GM12865 (cell line): ENCODE measurements at regions not wholly inside any gene's neighbourhood (a gene's known extent, or its start where the extent isn't known, plus 50 kb on each side); places are given as distances from the start of the nearest gene placed in this dataset.

Experiments
- DNase-seq: peaks from one replicate; pipeline ENCODE4 v3.0.0; 2010; ENCODE audit warnings: low read depth
- H3K4me3 ChIP-seq: 2 replicates; pipeline ENCODE4 v1.5.1; 2011; ENCODE audit warnings: mild to moderate bottlenecking, low read depth, low read length, control low read depth
- TF ChIP-seq, protein P1 (sequence below): IDR thresholded peaks from 2 replicates; pipeline ENCODE4 v1.5.1; 2011; ENCODE audit warnings: low read length, control low read depth, low read depth, inconsistent platforms; ENCODE audit not compliant: insufficient read depth; ENCODE audit errors: missing control alignments

GRCh38 chr4:123064390-123064789, 142.0 kb upstream of the NUDT6 start:
- H3K4me3 ChIP-seq, result no peak overlapping the region
- TF ChIP-seq, protein P1, sequence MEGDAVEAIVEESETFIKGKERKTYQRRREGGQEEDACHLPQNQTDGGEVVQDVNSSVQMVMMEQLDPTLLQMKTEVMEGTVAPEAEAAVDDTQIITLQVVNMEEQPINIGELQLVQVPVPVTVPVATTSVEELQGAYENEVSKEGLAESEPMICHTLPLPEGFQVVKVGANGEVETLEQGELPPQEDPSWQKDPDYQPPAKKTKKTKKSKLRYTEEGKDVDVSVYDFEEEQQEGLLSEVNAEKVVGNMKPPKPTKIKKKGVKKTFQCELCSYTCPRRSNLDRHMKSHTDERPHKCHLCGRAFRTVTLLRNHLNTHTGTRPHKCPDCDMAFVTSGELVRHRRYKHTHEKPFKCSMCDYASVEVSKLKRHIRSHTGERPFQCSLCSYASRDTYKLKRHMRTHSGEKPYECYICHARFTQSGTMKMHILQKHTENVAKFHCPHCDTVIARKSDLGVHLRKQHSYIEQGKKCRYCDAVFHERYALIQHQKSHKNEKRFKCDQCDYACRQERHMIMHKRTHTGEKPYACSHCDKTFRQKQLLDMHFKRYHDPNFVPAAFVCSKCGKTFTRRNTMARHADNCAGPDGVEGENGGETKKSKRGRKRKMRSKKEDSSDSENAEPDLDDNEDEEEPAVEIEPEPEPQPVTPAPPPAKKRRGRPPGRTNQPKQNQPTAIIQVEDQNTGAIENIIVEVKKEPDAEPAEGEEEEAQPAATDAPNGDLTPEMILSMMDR, result no peak
- no peak for DNase-seq

DNA sequence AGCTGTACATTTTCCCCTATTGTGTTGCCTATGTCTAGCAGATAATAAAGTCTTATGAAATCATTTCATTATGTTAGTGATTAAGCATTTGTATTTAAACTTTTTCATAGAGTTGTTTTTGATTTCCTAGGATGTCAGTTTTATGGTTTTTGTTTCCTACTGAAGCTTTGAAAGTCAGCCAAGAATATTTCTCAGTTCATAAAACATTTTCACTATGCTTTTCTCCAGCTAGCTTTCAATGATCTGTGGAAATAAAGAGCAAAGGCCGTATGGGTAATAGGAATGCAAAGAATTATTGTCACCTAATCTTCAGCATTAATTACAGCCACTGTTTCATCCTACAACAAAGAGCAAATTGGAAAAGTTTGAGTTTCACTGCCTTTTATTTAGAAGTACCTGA, 145.7 kb upstream of the NUDT6 start:
- DNase-seq, result no peak
- H3K4me3 ChIP-seq, result no peak overlapping the region
- TF ChIP-seq, protein P1, result no peak

- no peak for DNase-seq
- H3K4me3 ChIP-seq, result no peak overlapping the region
- TF ChIP-seq, protein P1, result no peak
Measured at GRCh38 chr4:123072060-123072459, 149.7 kb upstream of the NUDT6 start.

GRCh38 chr4:123073650-123074049, 151.3 kb upstream of the NUDT6 start:
- no peak for DNase-seq
- no peak overlapping the region for H3K4me3 ChIP-seq
- TF ChIP-seq, protein P1, result no peak

DNA sequence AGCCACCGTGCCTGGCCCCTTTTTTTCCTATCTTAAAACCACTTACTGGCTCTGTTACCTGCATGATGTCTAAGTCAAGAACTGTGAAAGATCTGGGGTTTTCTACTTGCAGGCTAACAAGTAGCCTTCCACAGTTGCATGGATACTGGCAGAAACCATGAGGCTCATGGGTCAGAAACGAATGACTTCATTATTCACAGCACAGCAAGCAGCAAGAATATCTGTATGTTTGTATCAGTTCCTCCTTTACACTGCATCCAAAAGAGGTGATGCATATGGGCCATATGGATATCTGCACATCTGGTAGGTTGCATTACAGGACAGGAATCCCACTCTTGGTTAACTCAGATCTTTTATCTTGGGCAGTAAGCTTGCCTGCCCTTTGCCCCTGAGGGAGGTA, 154.9 kb upstream of the NUDT6 start:
- DNase-seq, result peak; percentile 3
- TF ChIP-seq, protein P1, result no peak
- no peak overlapping the region for H3K4me3 ChIP-seq

GRCh38 chr4:123081971-123082370, 159.6 kb upstream of the NUDT6 start:
- TF ChIP-seq, protein P1, result no peak
- DNase-seq, result no peak
- H3K4me3 ChIP-seq, result no peak overlapping the region

DNA sequence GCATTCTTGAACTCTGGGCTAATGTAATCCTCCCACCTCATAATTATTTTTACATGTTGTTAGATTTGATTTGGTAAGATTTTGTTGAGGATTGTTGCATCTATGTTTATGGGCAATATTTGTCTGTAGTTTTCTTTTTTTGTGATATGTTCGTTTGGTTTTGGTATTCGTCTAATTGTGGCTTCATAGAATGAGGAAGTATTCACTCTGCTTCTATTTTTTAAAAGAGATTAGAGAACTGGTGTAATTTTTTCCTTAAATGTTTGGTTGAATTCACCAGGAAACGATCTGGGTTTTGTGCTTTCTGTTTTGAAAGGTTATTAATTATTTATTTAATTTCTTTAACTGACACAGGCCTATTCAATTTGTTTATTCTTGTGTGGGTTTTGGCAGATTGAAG, 161.2 kb upstream of the NUDT6 start:
- TF ChIP-seq, protein P1, result no peak
- DNase-seq, result no peak
- H3K4me3 ChIP-seq, result no peak overlapping the region
